DND-41 (cell line): ENCODE measurements at regions not wholly inside any gene's neighbourhood (a gene's known extent, or its start where the extent isn't known, plus 50 kb on each side); places are given as distances from the start of the nearest gene placed in this dataset.

Experiments used
- EZH2 ChIP-seq: IDR thresholded peaks from 3 replicates; pipeline ENCODE4 v1.6.1; 2012; ENCODE audit warnings: borderline replicate concordance, low read depth, mild to moderate bottlenecking, moderate library complexity, low read length, inconsistent platforms; ENCODE audit not compliant: severe bottlenecking
- TF ChIP-seq, protein P1 (sequence below): IDR thresholded peaks from 2 replicates; pipeline ENCODE4 v1.5.1; 2012; ENCODE audit warnings: borderline replicate concordance, low read length, moderate library complexity, mild to moderate bottlenecking; ENCODE audit not compliant: poor library complexity, severe bottlenecking; ENCODE audit errors: extremely low read depth

- TF ChIP-seq, protein P1, sequence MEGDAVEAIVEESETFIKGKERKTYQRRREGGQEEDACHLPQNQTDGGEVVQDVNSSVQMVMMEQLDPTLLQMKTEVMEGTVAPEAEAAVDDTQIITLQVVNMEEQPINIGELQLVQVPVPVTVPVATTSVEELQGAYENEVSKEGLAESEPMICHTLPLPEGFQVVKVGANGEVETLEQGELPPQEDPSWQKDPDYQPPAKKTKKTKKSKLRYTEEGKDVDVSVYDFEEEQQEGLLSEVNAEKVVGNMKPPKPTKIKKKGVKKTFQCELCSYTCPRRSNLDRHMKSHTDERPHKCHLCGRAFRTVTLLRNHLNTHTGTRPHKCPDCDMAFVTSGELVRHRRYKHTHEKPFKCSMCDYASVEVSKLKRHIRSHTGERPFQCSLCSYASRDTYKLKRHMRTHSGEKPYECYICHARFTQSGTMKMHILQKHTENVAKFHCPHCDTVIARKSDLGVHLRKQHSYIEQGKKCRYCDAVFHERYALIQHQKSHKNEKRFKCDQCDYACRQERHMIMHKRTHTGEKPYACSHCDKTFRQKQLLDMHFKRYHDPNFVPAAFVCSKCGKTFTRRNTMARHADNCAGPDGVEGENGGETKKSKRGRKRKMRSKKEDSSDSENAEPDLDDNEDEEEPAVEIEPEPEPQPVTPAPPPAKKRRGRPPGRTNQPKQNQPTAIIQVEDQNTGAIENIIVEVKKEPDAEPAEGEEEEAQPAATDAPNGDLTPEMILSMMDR = no peak
- TF ChIP-seq EZH2 = no peak
Measured at GRCh38 chr20:58144096-58144495, 84.4 kb downstream of the ANKRD60 start.
